MCF 10A (cell line): ENCODE measurements at regions not wholly inside any gene's neighbourhood (a gene's known extent, or its start where the extent isn't known, plus 50 kb on each side); places are given as distances from the start of the nearest gene placed in this dataset.

Experiments
- BruUV-seq: library from RNA; stranded (reverse); fragments of 400-500 nt; replicated peaks from 2 replicates; lab custom pipeline; 2021; lab: Mats Ljungman, UMichigan
- CTCF ChIA-PET: fragments of 300-600 bp; sonication (Branson Sonifier 250); formaldehyde crosslinking; extraction: SDS; loops from one replicate; lab custom pipeline; 2021; ENCODE audit warnings: antibody characterized with exemption, inconsistent platforms; lab: Yijun Ruan, JAX
- POLR2A ChIA-PET: fragments of 300-600, 350-650 bp; sonication (Branson Sonifier 250); formaldehyde crosslinking; extraction: SDS; loops from one replicate; lab custom pipeline; 2020; ENCODE audit warnings: antibody characterized with exemption, inconsistent platforms; lab: Yijun Ruan, JAX
- DNase-seq: peaks from one replicate; pipeline ENCODE4 v3.0.0-alpha.2; 2018; ENCODE audit not compliant: unreplicated experiment
- H3K27ac Mint-ChIP-seq: one replicate; pipeline ENCODE4 v1.8.0; 2022; ENCODE audit warnings: mild to moderate bottlenecking, low read depth, mixed read lengths; ENCODE audit not compliant: unreplicated experiment
- H3K27me3 Mint-ChIP-seq: one replicate; pipeline ENCODE4 v1.8.0; 2022; ENCODE audit warnings: mixed read lengths; ENCODE audit not compliant: insufficient read depth, unreplicated experiment
- H3K36me3 Mint-ChIP-seq: one replicate; pipeline ENCODE4 v1.8.0; 2022; ENCODE audit warnings: mild to moderate bottlenecking, moderate library complexity, mixed read lengths; ENCODE audit not compliant: insufficient read depth, unreplicated experiment
- H3K4me1 Mint-ChIP-seq: one replicate; pipeline ENCODE4 v1.8.0; 2022; ENCODE audit warnings: mixed read lengths; ENCODE audit not compliant: insufficient read depth, unreplicated experiment
- H3K4me3 Mint-ChIP-seq: one replicate; pipeline ENCODE4 v1.8.0; 2022; ENCODE audit warnings: mild to moderate bottlenecking, moderate library complexity, mixed read lengths; ENCODE audit not compliant: unreplicated experiment
- H3K9me3 Mint-ChIP-seq: one replicate; pipeline ENCODE4 v1.8.0; 2022; ENCODE audit warnings: mixed read lengths; ENCODE audit not compliant: unreplicated experiment
- intact Hi-C: fragments of 100-400 bp; cut with micrococcal nuclease; formaldehyde crosslinking; loops from 2 replicates; pipeline ENCODE4 v1.14.1; 2022
- TF ChIP-seq, protein P1 (sequence below): fragments of 200-600 bp; IDR thresholded peaks from one replicate; pipeline ENCODE4 v1.8.0; 2022; ENCODE audit warnings: antibody characterized with exemption, mild to moderate bottlenecking; ENCODE audit not compliant: unreplicated experiment

GRCh38 chr10:54869022-54869421, 68.0 kb upstream of the PCDH15 start:
- H3K4me3 Mint-ChIP-seq: no peak overlapping the region
- CTCF ChIA-PET: no interaction called here
- H3K4me1 Mint-ChIP-seq: no peaks in the 10 kb centered on the region
- no peaks in the 10 kb centered on the region for H3K36me3 Mint-ChIP-seq
- no peak for DNase-seq
- H3K9me3 Mint-ChIP-seq: no peaks in the 10 kb centered on the region
- POLR2A ChIA-PET: no interaction called here
- peaks cover 60% of the 10 kb centered on the region for H3K27me3 Mint-ChIP-seq
- intact Hi-C loops: no loop called here
- TF ChIP-seq, protein P1, sequence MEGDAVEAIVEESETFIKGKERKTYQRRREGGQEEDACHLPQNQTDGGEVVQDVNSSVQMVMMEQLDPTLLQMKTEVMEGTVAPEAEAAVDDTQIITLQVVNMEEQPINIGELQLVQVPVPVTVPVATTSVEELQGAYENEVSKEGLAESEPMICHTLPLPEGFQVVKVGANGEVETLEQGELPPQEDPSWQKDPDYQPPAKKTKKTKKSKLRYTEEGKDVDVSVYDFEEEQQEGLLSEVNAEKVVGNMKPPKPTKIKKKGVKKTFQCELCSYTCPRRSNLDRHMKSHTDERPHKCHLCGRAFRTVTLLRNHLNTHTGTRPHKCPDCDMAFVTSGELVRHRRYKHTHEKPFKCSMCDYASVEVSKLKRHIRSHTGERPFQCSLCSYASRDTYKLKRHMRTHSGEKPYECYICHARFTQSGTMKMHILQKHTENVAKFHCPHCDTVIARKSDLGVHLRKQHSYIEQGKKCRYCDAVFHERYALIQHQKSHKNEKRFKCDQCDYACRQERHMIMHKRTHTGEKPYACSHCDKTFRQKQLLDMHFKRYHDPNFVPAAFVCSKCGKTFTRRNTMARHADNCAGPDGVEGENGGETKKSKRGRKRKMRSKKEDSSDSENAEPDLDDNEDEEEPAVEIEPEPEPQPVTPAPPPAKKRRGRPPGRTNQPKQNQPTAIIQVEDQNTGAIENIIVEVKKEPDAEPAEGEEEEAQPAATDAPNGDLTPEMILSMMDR: no peak
- no TSS peak for BruUV-seq
- no peak overlapping the region for H3K27ac Mint-ChIP-seq

DNA sequence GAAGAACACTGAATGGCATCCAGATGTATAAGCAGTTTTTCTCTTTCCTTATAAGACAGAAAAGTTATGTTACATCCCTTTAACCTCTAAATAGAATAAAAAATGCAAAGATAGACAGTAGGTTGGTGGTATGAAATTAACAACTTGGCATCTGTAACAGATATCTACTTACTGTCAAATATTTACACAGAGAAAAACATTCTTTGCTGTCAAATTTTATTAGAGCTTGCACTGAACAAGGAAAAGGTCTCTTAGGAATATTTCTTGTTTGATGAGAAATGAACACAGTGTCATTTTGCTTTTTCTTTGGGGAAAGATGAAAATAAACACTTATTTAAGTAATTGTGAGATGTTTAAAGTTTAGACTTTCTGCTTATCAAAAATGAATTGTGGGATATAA, 65.6 kb upstream of the PCDH15 start:
- ChIA-PET CTCF (no interaction called here), POLR2A (no interaction called here)
- H3K27me3 Mint-ChIP-seq: peaks cover 66% of the 10 kb centered on the region
- no peak for DNase-seq
- intact Hi-C loops: no loop called here
- no peaks in the 10 kb centered on the region for H3K9me3 Mint-ChIP-seq
- no peaks in the 10 kb centered on the region for H3K4me1 Mint-ChIP-seq
- no peak overlapping the region for H3K4me3 Mint-ChIP-seq
- no peaks in the 10 kb centered on the region for H3K36me3 Mint-ChIP-seq
- no peak overlapping the region for H3K27ac Mint-ChIP-seq
- TF ChIP-seq, protein P1: no peak
- no TSS peak for BruUV-seq

GRCh38 chr10:54854843-54855242, 53.8 kb upstream of the PCDH15 start:
- Mint-ChIP-seq H3K9me3 (no peaks in the 10 kb centered on the region), H3K27me3 (peaks cover 12% of the 10 kb centered on the region), H3K4me1 (no peaks in the 10 kb centered on the region), H3K4me3 (no peak overlapping the region), H3K27ac (no peak overlapping the region), H3K36me3 (no peaks in the 10 kb centered on the region)
- CTCF ChIA-PET: no interaction called here
- no peak for DNase-seq
- intact Hi-C loops: no loop called here
- POLR2A ChIA-PET: no interaction called here
- BruUV-seq: no TSS peak
- TF ChIP-seq, protein P1: no peak

DNA sequence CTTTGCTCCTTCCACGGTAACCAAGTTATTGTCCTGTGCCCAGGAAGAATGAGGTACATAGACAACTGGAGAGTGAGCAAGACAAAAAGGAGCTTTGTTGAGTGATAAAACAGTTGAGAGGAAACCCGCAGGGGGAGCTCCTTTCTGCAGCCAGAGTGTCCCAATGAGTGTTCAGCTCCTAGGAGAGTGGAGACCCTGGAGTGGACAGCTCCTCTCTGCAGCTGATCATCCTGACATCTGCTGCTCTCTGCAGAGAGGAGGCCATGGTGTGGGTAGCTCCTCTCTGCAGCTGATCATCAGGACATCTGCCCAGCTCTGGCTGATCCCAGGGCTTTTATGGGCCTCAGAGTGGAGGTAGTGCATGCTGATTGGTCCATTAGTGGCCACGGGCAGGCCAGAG, 53.4 kb upstream of the PCDH15 start:
- H3K27ac Mint-ChIP-seq: no peak overlapping the region
- no peak for DNase-seq
- H3K27me3 Mint-ChIP-seq: peaks cover 12% of the 10 kb centered on the region
- CTCF ChIA-PET: no interaction called here
- H3K36me3 Mint-ChIP-seq: no peaks in the 10 kb centered on the region
- POLR2A ChIA-PET: no interaction called here
- TF ChIP-seq, protein P1: no peak
- H3K4me3 Mint-ChIP-seq: no peak overlapping the region
- no peaks in the 10 kb centered on the region for H3K4me1 Mint-ChIP-seq
- intact Hi-C loops: no loop called here
- H3K9me3 Mint-ChIP-seq: no peaks in the 10 kb centered on the region
- BruUV-seq: no TSS peak
